ENCODE measurements at regions not wholly inside any gene's neighbourhood (a gene's known extent, or its start where the extent isn't known, plus 50 kb on each side); places are given as distances from the start of the nearest gene placed in this dataset.

DNA sequence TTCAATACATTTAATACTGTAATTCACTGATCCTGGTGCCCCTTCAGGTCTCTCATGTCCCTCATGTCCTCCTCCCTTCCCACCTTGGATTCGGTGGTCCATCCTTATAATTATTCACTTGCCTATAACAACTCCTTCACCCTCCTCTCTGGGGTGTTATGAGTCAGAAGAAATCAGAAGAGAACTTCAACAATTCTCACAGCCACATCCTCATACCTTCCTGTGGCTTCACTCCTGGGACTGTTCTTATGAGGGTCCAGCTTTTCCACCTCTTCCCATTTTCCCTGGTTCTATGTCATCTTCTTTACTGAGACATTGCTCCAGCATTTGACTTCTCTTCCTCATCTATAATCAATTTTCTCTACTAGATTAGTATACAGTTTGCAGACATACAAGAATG lies 406.1 kb downstream of the NR2F1-AS1 start:
- Histone ChIP-seq H3K9me3 (peaks cover 0 to 7% (median 7%) of the 10 kb centered on the region in 3 donors), H3K27me3 (no peaks in the 10 kb centered on the region), H3K27ac (no peak overlapping the region), H3K36me3 (no peaks in the 10 kb centered on the region), H3K4me1 (no peaks in the 10 kb centered on the region), H3K4me3 (no peak overlapping the region)
- DNase-seq = no peak
- intact Hi-C loops (cut with DNase I; ENCODE audit: low total_unique reads) = no loop called here
- TF ChIP-seq, protein P1, sequence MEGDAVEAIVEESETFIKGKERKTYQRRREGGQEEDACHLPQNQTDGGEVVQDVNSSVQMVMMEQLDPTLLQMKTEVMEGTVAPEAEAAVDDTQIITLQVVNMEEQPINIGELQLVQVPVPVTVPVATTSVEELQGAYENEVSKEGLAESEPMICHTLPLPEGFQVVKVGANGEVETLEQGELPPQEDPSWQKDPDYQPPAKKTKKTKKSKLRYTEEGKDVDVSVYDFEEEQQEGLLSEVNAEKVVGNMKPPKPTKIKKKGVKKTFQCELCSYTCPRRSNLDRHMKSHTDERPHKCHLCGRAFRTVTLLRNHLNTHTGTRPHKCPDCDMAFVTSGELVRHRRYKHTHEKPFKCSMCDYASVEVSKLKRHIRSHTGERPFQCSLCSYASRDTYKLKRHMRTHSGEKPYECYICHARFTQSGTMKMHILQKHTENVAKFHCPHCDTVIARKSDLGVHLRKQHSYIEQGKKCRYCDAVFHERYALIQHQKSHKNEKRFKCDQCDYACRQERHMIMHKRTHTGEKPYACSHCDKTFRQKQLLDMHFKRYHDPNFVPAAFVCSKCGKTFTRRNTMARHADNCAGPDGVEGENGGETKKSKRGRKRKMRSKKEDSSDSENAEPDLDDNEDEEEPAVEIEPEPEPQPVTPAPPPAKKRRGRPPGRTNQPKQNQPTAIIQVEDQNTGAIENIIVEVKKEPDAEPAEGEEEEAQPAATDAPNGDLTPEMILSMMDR (IDR thresholded peaks at IDR 0.05) = no peak

DNA sequence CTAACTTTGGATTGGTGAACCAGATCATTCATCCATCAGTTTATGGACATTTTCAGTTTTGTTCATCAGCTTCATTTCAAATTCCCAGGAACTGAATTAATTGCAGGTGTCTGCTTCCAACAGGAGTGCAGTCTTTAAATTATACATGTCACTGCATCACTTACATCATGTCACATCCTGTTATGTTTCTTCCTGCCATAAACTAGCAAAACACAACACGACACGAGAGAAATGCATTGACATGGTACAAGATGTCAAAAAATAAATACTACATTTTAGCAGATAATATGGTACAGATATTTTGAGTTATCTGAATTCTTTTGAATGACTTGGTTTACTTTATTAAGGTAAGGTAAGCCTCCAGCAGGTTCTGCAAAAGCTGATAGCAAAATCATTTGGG lies 415.5 kb downstream of the NR2F1-AS1 start:
- Histone ChIP-seq H3K4me1 (peaks cover 0 to 41% (median 23%) of the 10 kb centered on the region in 4 donors), H3K27ac (no peak overlapping the region), H3K9me3 (no peaks in the 10 kb centered on the region), H3K27me3 (no peaks in the 10 kb centered on the region), H3K36me3 (no peaks in the 10 kb centered on the region), H3K4me3 (no peak overlapping the region)
- TF ChIP-seq, protein P1 (IDR thresholded peaks at IDR 0.05) = no peak
- intact Hi-C loops (cut with DNase I; ENCODE audit: low total_unique reads) = no loop called here
- no peak for DNase-seq

DNA sequence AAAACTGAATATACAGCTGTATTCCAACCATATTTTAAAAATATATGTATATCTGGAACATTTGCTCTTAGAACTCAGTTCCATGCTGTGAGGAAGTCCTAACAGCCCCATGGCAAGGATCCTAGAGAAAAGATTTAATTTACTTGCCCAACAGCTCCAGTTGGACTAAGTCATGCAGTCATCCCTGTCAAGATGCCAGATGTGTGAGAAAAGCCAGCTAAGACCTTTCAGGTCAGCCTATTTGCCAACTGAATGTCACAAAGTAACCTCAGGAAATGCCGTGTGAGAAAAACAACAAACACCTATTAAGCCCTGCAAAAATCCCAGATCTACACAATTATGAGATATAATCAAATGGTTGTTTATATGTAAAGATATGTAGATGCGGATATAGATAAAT lies 416.3 kb downstream of the NR2F1-AS1 start:
- Histone ChIP-seq H3K27me3 (no peaks in the 10 kb centered on the region), H3K4me3 (no peak overlapping the region), H3K27ac (no peak overlapping the region), H3K4me1 (peaks cover 0 to 41% (median 23%) of the 10 kb centered on the region in 4 donors), H3K9me3 (no peaks in the 10 kb centered on the region), H3K36me3 (no peaks in the 10 kb centered on the region)
- no peak for DNase-seq
- intact Hi-C loops (cut with DNase I; ENCODE audit: low total_unique reads) = no loop called here
- TF ChIP-seq, protein P1 (IDR thresholded peaks at IDR 0.05) = no peak

DNA sequence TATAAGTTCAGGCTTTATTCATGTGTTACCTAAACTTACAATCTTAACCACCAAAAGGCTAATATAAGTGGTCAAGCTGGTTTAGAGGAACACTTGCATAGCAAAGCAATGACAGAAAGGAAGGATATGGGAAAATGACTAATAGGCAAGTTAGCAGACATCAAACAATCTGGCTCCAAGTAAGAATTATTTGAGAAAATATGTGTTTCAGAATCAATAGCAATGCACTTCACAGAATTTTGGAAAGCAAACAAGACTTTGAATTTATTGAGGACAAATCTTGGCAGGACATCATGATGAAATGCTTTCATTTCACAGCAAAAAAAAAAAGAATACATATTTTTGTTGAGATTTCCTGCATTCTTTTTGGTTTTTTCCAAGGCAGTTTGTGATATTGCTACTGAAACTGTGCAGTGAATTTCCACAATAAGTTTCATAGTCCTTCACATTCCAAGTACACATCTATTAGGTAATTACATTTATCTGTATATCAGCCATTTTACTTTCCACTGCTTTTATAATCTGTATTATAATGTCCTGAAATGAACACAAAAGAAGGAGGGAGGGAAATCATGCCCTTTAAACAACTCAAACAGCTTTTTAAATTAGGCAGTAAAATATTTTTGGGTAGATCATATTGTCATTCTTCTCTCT lies 417.9 kb downstream of the NR2F1-AS1 start:
- TF ChIP-seq, protein P1 (IDR thresholded peaks at IDR 0.05) = no peak
- intact Hi-C loops (cut with DNase I; ENCODE audit: low total_unique reads) = no loop called here
- no peak for DNase-seq

DNA sequence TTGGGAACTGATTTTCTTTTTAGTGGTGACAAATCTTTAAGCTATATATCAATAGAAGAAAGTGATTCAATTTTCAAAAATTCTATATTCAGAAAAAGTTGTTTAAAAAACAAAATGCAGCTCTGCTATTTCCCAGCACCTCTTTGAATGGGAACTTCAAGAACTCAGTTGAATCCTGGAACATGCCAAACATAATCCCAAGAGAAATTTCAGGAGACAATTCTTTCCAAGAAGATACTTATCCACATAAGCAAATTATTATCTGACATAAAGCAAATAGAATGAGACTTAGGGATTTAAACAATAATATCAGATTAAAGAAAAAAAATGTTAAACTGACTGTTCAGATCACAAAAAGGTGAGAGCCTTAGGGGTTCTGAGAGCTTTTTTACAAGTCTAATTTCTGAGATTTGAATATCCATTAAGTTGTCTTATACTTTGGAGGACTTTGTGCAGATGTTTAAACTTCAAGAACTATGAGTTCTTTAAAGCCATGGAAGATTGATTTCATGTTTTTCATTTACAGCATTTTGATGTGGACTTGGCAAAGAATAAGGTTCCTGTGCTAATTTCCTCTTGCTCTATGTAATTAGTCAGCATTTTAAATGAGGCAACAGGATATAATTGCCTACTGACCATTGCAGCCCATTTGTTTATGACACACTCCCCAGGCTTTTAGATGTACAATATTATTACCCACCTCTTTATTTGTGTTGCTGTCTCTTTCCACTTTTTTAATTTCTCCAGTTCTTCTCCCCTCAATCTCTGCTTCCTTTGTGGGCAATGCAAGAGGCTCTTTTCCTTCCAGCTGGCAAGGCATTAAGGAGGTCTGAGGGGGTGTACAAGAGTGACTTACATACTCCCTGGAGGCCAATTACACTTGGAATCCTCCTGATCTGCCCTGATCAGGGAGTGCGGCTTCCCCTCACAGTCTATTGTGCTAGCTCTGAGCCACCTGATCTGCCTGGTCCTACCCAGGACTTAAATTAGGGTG lies 419.1 kb downstream of the NR2F1-AS1 start:
- Histone ChIP-seq H3K4me3 (no peak overlapping the region), H3K9me3 (no peaks in the 10 kb centered on the region), H3K4me1 (peaks cover 0 to 41% (median 23%) of the 10 kb centered on the region in 4 donors), H3K27me3 (no peaks in the 10 kb centered on the region), H3K27ac (peak overlapping the region; percentile 29 to 46), H3K36me3 (no peaks in the 10 kb centered on the region)
- no peak for DNase-seq
- intact Hi-C loops (cut with DNase I; ENCODE audit: low total_unique reads) = no loop called here
- TF ChIP-seq, protein P1 (IDR thresholded peaks at IDR 0.05) = no peak

More for the DNA sequence above, 417.9 kb downstream of the NR2F1-AS1 start:
- peaks cover 0 to 41% (median 23%) of the 10 kb centered on the region in 4 donors for H3K4me1 ChIP-seq
- no peaks in the 10 kb centered on the region for H3K27me3 ChIP-seq
- H3K36me3 ChIP-seq = no peaks in the 10 kb centered on the region
- peak overlapping the region in 1 of 2 donors; percentile 46 for H3K27ac ChIP-seq
- H3K9me3 ChIP-seq = no peaks in the 10 kb centered on the region
- no peak overlapping the region for H3K4me3 ChIP-seq

Measured in tibial artery (tissue), 4 donors.